NCI-H82 (cell line): ENCODE measurements at regions not wholly inside any gene's neighbourhood (a gene's known extent, or its start where the extent isn't known, plus 50 kb on each side); places are given as distances from the start of the nearest gene placed in this dataset.
"Not testable (repeated sequence)": the region's sequence is repeated elsewhere in the genome, so short reads cannot be mapped to it uniquely, and the experiment has no call there.

Source experiments
- DNase-seq: peaks from one replicate; lab custom pipeline; 2025; lab: John Stamatoyannopoulos, UW

GRCh38 chr20:53800418-53800817 lies 206.8 kb upstream of the ZNF217 start:
- no peak for DNase-seq

- no peak for DNase-seq
These were observed 203.4 kb upstream of the ZNF217 start for GRCh38 chr20:53797085-53797484.

- DNase-seq = no peak
These were observed 201.5 kb upstream of the ZNF217 start for GRCh38 chr20:53795170-53795569.

GRCh38 chr20:53794529-53795115 lies 201.0 kb upstream of the ZNF217 start:
- no peak for DNase-seq

- no peak for DNase-seq
These were observed 200.2 kb upstream of the ZNF217 start for GRCh38 chr20:53793783-53794383.

- peak; percentile 71 for DNase-seq
These were observed 199.4 kb upstream of the ZNF217 start for GRCh38 chr20:53792946-53793536.

- no peak for DNase-seq
These were observed 196.5 kb upstream of the ZNF217 start for GRCh38 chr20:53789989-53790675.

GRCh38 chr20:53788253-53789022 lies 194.8 kb upstream of the ZNF217 start:
- DNase-seq = no peak

GRCh38 chr20:53787491-53787931 lies 193.9 kb upstream of the ZNF217 start:
- DNase-seq = not testable (repeated sequence)

GRCh38 chr20:53786445-53787267 lies 193.0 kb upstream of the ZNF217 start:
- DNase-seq = no peak

GRCh38 chr20:53786071-53786444 lies 192.4 kb upstream of the ZNF217 start:
- DNase-seq = no peak

- no peak for DNase-seq
These were observed 191.7 kb upstream of the ZNF217 start for GRCh38 chr20:53785320-53785719.

GRCh38 chr20:53783768-53784167 lies 190.1 kb upstream of the ZNF217 start:
- DNase-seq = no peak

GRCh38 chr20:53782612-53783246 lies 189.1 kb upstream of the ZNF217 start:
- DNase-seq = no peak

GRCh38 chr20:53779822-53780221 lies 186.2 kb upstream of the ZNF217 start:
- no peak for DNase-seq

GRCh38 chr20:53778736-53779135 lies 185.1 kb upstream of the ZNF217 start:
- no peak for DNase-seq

GRCh38 chr20:53778041-53778516 lies 184.4 kb upstream of the ZNF217 start:
- DNase-seq = no peak

- DNase-seq = not testable (repeated sequence)
These were observed 183.8 kb upstream of the ZNF217 start for GRCh38 chr20:53777402-53777801.

- DNase-seq = no peak
These were observed 183.2 kb upstream of the ZNF217 start for GRCh38 chr20:53776858-53777257.

- no peak for DNase-seq
These were observed 181.0 kb upstream of the ZNF217 start for GRCh38 chr20:53774461-53775203.
